Heart left ventricle (tissue), 13 donors: ENCODE measurements at regions not wholly inside any gene's neighbourhood (a gene's known extent, or its start where the extent isn't known, plus 50 kb on each side); places are given as distances from the start of the nearest gene placed in this dataset.

Source experiments
- CTCF ChIP-seq, 12 donors: fragments of 200-600 bp; sonication (generic) in 4 of 12; IDR thresholded peaks; one replicate each; pipeline versions ENCODE4 v1.5.0 to v1.8.0; 2018 to 2022; ENCODE audit warnings: antibody characterized with exemption in 12 of 12, mild to moderate bottlenecking in 5 of 12
- POLR2A ChIP-seq, 2 donors: fragments of 450-650 bp; IDR thresholded peaks; one replicate each; pipeline ENCODE4 v1.6.1; 2017; ENCODE audit warnings: antibody characterized with exemption in 2 of 2, mild to moderate bottlenecking in 2 of 2, moderate library complexity in 2 of 2
- donor health status: ischemic (EF 13 %, LVEDD 7.1; RV severe dilation, severe dysfunction).
- donor health status: DM: no; HTN: yes; CAD: no.
- donor health status: DM: no; HTN: no; CAD: no.
- donor health status: ischemic (EF 25% LVEDD 6.9; RV normal size, moderate dysfunction).
- donor health status: ischemic (EF 25% LVEDD 5.7; RV mildly dilated, moderate dysfunction).
- donor health status: ischemic (EF 35%, LVEDD 5.7; RV mildly dilated, moderate dysfunction).
- donor health status: nonischemic (EF 11% LVEDD 7.7; RV severe dilation, severe dysfunction).
- donor health status: DM: yes; HTN: yes; CAD: no.
- donor health status: PGD.
- donor health status: ischemic (EF 29% LVEDD 5.4; RV normal size, mild dysfunction).
- donor health status: nonischemic (EF 23%, LVEDD 6.1; RV moderate dilation, normal function).

GRCh38 chr3:139238281-139239030 is 105.4 kb upstream of the MRPS22 start:
- TF ChIP-seq POLR2A (IDR thresholded peaks at IDR 0.05) (no peak), CTCF (IDR thresholded peaks at IDR 0.05) (no peak)
